DMS53 treated with DMSO at 0.1 percent for 48 hours (cell line): ENCODE measurements at regions not wholly inside any gene's neighbourhood (a gene's known extent, or its start where the extent isn't known, plus 50 kb on each side); places are given as distances from the start of the nearest gene placed in this dataset.

Experiments
- DNase-seq: peaks from one replicate; lab custom pipeline; 2025; ENCODE audit not compliant: unreplicated experiment; lab: John Stamatoyannopoulos, UW

DNA sequence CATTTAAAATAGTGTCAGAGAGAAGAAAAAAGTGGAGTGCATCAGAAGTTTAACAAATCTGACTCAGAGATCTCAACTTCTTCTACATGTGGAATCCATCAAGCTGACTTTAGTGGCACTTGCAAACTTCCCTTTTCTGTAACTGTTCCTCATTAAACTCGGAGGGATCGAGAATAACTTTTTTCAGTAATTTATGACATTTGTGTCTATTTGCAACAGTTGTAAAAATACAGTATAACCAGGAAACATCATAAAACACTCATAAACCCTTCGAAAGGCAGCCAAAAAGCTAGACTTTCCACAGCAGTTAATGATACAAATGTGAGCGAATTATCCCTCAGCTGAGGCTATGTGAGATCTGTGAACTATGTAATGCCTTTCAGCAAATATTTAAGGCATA, 1936.8 kb upstream of the SEL1L start:
- DNase-seq: no peak

DNA sequence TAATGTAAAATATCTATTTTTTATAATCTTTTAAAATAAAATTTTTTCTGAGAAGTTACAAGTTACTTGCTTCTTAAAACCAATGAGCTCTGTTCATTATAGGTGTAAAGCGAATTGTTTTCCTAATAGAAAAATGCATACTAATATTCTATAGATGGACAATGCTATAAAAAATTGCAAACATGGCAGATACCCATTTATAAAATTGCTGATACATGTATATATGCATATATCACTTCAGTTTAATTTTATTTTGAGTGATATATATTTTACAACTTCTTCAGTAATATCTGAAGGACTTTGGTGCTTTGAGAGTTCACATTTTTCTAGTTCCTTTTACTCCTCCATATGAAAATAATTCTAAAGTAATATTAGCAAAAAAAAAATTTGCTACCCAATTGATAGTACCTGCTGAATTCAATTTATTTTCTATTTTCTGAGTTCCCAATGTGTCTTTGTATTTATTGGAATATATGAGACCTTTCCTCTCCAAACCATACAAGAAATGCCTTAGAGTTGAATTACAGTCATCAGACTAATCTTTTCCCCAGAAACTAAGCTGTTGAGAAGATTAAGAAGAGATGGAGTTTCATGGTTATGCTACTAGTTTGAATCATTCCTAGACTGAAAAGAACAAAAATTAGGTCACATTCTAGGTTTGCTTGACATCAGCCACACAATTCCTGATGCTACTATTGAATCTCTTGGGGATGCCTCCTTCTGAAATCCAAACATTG, 1937.5 kb upstream of the SEL1L start:
- DNase-seq: no peak

DNA sequence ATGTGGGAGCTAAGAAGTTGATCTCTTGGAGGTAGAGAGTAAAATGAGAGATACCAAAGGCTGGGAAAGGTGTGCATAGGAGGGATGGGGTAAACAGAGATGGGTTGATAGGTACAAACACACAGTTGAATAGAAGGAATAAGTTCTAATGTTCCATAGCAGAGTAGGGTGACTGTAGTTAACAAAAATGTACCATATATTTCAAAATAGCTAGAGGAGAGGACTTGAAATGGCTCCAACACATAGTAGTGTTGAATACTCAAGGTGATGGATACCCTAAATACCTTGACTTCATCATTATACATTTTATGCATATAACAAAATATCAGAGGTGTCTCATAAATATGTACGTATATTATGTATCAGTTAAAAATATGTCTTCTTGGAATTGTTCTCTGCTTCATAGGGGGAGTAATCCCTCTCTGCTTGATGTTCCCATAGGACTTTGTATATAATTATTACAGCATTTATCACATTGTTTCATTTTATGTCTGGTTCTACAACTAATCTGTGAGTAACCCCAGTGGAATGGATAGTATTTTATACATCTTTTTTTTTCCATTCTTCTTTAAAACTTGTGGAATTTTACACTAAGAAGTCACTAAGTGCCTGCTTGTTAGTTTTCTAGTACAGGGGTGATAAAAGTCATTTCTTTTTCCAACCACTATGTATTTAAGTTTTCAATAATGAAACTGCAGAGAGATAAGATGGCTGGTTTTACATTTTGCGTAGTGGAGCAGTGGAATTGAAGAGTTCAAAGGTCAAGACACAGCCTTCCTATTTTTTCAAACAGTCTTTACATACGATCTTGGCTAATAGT, 1940.0 kb upstream of the SEL1L start:
- DNase-seq: no peak

DNA sequence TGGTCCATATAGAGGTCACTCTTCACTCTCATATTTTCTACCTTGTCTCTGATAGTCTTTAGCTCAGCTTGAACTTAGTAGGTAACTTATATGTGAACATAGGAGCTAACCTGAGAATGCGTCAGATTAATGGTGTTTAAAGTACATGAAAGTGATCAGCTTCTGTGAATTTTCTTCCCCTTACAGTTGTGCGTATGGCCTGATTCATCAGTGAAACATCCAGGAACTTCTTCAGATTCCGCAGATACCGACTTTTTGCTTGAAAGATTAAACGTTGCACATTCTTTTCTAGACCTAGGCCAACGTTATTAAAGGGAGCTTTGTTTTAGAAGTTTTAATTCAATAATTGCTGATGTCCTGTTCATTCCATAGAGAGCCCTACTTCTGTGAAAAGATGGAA, 1945.1 kb upstream of the SEL1L start:
- no peak for DNase-seq

DNA sequence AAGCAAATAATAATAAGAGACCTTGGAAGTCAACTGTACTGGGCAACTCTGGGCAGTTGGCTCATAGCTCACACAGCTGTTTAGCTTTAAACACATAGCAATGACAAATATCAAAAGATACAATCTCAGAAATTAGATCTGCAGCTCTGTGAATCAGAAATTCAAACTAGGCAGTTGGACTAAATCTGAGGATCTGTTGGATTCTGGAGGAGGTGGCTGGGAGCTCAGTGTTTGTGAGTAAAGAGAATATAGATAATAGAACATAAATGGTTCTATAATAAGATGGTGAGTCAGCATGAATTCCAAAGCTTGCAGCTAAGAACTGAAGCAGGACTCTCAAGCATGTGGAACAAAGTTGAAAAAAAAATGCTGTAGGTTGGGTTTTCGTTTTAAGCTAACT, 1949.4 kb upstream of the SEL1L start:
- no peak for DNase-seq

DNA sequence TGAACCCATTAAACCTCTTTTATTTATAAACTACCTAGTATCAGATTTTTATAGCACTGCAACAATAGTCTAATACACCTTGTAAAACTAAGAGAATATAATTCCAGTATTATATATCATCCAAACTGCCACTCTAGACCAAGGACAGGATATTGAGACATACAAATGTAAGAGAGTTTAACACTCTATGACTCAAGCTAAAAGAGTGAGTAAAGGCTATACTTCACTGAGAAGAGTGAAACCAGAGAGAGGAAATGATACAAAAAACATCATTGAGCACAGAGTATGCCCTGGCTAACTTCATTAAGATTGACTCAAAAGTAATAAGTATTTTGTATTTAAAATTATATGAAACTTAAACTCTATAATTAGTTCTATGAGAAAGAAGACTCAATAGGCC, 1951.9 kb upstream of the SEL1L start:
- no peak for DNase-seq

DNA sequence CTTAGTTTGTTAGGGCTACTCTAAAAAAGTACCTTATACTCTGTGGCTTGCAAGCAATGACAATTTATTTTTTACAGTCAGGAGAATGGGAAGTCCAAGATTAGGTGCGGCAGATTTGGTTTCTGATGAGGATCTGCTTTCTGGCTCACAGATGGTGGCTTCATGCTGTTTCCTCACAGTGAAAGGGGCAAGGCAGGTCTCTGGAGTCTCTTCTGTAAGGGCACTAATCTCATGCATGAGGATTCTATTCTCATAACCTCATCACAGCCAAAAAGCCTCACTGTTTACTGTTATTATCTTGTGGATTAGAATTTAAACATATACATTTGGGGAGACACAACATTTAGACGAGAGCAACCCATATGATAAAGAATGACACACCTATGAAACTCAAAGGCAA, 1957.4 kb upstream of the SEL1L start:
- no peak for DNase-seq

DNA sequence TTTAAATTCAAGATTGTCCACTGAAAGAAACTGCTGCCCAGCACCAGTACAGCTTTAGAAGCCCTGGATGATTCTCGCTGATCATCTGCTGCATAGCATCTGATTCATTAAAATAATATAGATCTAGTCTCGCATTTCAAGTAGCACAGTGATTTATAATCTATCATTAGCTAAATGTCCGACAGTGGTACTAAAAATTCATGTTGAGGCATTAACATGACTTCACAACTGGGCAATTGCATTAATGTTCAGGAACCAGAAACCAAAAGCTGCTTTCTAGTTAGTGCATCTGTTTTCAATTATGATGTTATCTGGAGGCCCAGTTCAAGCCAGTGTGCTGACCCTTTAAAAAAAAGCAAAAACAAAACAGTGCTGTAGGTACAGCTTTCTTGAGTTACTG, 1987.2 kb upstream of the SEL1L start:
- no peak for DNase-seq

DNA sequence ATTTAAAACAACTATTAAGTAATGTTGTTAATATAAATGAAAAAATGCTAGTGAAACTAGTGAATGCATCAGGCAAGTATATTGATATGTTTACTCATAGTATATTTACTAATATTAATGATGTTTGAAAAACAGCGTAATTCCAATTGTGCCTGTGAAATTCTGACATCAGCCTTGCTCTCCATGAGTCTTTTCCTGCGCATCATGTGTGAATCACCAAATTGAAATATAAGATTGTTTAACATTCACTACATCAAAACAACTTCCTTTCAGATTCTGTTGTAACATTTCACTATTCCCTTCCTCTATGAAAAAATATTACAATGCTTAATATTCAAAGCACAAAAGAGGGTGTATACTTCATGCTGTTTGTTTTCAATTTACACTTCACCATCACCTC, 1995.9 kb upstream of the SEL1L start:
- no peak for DNase-seq

DNA sequence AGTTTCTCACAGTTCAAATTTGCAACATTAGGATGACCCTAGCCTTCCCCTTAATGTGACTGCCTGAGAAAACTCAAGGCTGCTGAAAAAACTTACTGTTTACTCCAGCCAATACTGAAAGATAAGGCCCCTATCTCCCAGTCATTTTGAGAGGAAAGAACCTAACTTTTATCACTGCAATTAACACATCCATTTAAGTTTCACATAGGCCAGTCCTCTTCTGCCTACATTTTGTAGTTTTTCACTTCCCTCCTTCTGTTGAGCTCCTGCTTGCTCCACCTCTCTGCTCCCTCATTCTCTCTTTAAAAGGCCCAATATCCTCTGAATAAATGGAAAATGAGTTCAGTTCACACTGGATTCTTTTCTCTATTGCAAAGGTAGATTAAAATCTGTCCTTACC, 1996.2 kb upstream of the FLRT2 start:
- DNase-seq: no peak

DNA sequence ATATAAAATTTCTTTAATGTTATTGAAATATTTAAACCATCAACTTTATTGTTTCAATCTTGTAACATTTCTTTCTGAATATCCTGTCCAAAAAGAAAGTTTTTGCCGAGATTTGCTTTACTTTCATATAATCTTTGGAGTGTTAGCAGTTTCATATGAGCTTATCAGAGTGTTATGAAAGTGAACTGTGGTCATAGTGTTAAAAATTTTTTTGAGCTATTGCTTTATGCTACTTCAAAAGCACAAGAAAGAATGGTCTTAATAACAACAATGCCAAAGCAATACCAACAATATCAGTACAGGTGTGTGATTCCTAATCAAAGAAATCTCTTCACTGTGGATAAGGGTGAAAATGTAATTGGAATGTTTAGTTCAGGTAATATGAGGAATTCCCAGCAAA, 1994.9 kb upstream of the FLRT2 start:
- DNase-seq: no peak

DNA sequence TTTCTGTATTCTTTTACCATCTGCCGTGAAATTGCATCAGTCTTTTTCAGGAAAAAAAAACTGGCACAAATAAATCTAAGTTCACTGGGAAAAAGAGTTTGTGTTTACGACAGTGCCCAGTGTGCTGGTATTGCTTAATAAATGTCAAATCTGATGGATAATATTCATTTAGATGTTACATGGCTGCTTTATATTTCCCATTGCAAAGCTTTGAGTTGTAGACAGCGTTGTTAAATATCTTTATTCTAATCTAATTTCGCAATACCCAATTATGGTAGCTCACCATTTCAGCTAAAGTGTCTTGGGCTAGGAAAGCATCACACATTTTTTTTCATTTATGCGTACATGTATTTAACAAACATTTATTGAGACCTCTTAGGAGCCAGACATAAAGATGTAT, 1994.5 kb upstream of the FLRT2 start:
- DNase-seq: no peak

DNA sequence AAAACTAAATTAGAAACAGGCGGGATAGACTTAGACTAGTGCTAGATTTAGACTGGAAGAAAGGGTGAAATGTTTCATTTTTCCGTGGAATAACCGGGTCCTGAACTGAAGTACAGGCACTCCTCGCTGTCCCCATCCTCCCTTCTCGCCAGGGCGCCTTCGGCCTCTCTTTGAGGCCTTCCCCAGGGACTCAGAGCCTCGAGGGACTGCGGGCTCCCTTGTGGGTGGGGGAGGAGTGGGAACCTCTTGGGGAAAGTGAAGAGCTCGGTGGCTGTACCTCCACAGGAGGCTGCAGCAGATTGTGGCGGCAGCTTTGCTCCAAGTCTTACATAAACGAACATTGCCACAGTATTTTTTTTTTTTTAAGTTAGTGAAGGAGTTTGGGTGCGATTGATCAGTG, 1988.8 kb upstream of the FLRT2 start:
- DNase-seq: no peak

DNA sequence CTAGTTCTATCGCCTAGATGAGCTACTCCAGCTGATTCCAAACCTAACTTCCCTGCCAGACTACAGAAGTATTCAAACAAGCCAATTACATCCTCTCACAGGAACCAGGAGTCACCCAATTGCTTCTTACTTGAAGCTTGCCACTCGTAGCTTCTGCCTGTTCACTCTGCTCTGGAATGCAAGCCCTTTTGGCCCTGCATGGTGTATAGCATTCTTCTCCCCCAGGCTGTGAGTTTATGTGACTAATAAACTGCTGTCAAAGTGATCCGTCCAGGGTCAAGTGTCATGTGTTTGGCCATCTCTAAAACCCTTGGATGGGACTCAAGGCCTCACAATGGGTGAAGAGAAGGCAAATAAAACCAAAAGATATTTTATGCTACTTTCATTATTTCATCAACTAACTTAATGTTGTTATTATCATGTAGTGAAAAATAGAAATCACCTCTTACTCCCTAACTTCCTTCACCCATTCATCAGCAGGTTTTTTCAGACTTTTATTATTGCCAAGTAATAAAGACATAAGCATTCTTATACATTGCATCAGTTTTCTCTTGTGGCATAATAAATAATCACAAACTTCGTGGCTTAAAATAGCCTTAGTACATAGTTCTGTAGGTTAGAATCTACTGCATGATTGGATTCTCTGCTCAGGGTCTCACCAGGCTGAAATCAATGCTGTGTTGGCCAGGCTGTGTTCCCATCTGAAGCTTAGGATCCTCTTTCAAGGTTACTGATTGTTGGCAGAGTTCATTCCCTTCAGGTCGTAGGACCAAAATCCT, 1981.7 kb upstream of the FLRT2 start:
- DNase-seq: no peak

DNA sequence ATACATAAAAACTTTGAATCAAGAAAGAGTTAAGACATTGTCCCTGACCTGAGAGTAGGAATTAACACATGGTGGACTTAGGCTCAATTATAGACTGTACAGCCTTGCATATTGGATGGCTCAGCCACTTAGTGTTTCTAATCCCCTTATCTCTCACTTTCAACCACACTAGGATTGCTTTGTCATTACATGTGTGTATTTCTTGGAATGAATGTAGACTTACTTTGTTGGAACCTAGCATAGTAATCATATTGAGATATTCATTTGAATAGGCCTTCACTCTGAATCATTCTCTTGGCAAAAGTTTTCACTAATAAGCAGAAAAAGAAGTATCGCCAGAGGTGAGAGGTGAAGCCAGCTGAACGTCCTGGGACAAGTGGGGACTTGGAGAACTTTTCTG, 1973.9 kb upstream of the FLRT2 start:
- no peak for DNase-seq

DNA sequence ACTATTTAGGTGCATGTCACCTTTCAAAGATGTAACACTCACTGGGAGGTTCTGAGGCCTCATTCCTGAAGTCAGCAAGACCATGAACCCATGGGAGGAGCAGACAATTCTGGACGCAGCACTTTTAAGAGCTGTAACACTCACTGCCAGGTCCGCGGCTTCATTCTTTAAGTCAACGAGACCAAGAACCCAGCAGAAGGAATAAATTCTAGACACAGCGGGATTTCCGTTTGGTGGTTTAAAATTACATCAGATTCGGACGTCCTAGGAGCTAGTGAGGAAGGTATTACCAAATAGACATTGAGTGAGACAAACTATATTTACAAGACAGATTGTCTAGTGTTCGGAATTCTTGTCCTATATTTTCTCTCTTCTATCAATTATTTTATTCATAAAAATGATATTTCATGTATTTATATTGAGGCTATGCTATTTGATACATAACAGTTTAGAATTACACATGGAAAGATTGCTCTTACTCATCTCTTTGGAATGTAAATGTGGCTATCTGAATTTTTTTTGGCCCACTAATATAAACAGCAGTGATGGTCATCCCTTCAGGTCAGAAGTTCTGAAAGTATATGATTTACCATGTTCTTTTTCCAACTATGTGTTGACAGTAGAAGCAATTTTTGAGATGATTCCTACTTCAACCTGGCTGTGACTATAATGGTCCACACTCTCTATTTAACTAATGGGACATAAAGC, 1973.0 kb upstream of the FLRT2 start:
- no peak for DNase-seq

DNA sequence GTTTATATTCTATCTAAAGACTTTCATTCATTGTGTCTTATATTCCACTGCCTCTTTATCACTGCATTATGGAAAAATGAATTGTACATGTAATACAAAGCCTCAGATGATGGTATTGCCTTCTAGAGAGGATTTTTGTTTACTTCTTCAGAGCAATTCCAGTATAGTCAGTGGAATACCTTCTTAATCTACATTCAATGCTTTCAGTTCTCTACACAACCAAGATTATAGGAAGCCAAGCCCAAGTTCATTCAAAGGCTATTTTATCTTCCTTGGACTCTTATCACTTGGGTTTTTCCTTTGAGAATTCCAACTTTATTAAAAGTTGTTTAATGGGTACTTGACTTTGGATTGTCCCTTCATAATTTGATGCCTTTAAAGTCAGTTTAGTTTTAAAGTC, 1971.0 kb upstream of the FLRT2 start:
- DNase-seq: no peak

DNA sequence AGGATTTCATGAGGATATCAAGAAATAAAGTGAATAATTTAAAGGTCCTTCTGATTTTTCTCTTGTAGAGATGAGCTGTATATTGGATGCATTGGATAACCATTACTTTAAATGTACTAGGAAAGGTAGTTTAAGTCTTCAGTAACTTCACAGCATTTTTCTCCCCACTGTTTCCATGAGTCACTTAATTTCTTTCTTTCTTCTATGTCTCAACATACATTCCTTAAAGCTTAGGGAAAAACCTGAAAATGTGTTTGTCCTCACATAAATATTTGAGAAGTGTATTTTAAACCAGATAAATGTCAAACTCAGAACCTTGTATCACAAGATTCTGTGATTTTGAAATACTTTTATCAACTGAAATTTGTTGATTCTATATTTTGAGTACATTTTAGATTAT, 1970.2 kb upstream of the FLRT2 start:
- no peak for DNase-seq

DNA sequence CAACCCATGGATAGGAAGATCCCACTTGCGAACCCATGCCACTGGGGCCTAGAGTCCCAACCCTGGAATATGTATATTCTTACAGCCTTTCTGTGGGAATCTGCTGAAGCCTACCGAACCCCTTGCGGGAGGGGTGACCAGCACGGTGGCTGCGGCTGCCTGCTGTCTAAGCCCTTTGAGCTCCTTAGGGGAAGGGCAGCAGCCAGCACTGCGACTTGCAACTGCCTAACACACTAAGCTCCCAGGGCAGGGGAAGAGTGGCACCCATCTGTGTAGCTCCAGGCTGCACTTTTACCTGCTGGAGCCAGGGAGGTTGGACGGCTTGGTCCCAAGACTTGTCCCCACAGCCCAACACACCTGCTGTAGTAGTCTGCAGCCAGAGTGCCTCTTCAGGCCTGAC, 1968.7 kb upstream of the FLRT2 start:
- DNase-seq: no peak

DNA sequence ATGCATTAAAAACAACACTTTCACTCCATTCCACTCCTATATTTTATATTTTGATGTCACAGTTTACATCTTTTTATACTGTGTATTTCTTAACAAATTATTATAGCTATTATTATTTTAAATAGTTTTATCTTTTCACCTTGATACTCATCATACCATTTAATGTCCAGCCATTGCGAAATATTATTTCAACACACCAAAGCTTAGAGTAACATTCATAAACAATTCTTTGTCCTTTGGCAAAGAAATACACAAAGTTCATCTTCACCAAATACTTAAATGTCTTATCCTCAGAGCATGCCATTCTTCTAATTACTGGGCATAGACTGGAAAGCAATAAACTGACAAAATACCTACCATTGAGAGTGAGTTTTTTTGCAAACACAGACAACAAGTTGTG, 1963.4 kb upstream of the FLRT2 start:
- DNase-seq: no peak

DNA sequence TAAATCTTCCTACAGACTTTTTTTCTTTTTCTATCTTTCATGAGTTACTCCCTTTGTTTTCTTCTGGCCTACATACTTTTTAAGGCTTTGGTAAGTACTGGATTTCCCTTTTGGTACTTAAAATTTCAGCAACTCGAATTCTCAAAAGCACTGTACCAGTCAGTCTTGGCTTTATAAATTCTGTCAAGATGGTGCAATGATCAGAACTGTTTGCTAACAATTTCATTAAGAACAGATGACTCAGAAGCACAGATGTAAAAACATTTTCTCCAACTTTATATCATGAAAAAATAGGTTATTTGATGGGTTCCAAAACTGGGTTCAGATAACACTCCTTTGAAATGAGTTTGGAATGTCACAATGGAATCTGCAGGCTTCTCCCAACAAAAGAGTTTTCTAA, 1961.8 kb upstream of the FLRT2 start:
- no peak for DNase-seq
